ENCODE measurements at regions not wholly inside any gene's neighbourhood (a gene's known extent, or its start where the extent isn't known, plus 50 kb on each side); places are given as distances from the start of the nearest gene placed in this dataset.

DNA sequence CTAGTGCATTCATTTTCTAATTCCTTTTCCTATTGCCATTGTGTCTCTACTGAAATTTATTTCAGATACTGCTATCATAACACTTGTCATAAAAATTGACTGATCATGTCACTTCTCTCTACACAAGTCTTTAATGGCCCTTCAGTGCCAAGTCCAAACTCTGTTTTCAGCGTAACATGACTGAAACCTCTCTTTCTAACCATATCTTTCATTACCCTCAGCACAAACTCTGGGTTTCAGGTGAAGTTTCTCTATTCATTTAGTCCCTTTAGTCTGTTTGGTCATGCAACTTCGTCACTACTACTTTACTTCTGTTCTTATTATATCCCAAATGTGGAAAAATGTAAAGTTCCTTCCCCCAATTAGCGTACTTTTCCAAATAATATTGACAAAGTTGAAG lies 234.9 kb downstream of the OGFRL1 start:
- no peak overlapping the region for H2AFZ ChIP-seq (ENCODE audit: low read depth, low read length)
- no peak overlapping the region for H3K27ac ChIP-seq (ENCODE audit: low read length)
- H3K9me3 ChIP-seq (ENCODE audit: insufficient read depth, low read length) = no peaks in the 10 kb centered on the region
- TF ChIP-seq, protein P1, sequence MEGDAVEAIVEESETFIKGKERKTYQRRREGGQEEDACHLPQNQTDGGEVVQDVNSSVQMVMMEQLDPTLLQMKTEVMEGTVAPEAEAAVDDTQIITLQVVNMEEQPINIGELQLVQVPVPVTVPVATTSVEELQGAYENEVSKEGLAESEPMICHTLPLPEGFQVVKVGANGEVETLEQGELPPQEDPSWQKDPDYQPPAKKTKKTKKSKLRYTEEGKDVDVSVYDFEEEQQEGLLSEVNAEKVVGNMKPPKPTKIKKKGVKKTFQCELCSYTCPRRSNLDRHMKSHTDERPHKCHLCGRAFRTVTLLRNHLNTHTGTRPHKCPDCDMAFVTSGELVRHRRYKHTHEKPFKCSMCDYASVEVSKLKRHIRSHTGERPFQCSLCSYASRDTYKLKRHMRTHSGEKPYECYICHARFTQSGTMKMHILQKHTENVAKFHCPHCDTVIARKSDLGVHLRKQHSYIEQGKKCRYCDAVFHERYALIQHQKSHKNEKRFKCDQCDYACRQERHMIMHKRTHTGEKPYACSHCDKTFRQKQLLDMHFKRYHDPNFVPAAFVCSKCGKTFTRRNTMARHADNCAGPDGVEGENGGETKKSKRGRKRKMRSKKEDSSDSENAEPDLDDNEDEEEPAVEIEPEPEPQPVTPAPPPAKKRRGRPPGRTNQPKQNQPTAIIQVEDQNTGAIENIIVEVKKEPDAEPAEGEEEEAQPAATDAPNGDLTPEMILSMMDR (IDR thresholded peaks at IDR 0.05; ENCODE audit: low read depth, low read length) = no peak
- no peak for TF ChIP-seq EZH2phosphoT487 (IDR thresholded peaks at IDR 0.05; ENCODE audit: low read depth)
- H3K36me3 ChIP-seq (replicated peaks; ENCODE audit: low read depth, low read length) = no peaks in the 10 kb centered on the region
- no peaks in the 10 kb centered on the region for H3K27me3 ChIP-seq (ENCODE audit: low read depth, low read length)
- H3K4me3 ChIP-seq (ENCODE audit: low read length) = no peak overlapping the region
- H3K9ac ChIP-seq (ENCODE audit: low read length) = no peak overlapping the region
- H4K20me1 ChIP-seq (ENCODE audit: insufficient read depth, low read length) = no peaks in the 10 kb centered on the region
- no peaks in the 10 kb centered on the region for H3K79me2 ChIP-seq (ENCODE audit: low read length)
- H3K4me2 ChIP-seq (ENCODE audit: low read length) = no peak overlapping the region
- H3K4me1 ChIP-seq (ENCODE audit: low read length) = no peaks in the 10 kb centered on the region

DNA sequence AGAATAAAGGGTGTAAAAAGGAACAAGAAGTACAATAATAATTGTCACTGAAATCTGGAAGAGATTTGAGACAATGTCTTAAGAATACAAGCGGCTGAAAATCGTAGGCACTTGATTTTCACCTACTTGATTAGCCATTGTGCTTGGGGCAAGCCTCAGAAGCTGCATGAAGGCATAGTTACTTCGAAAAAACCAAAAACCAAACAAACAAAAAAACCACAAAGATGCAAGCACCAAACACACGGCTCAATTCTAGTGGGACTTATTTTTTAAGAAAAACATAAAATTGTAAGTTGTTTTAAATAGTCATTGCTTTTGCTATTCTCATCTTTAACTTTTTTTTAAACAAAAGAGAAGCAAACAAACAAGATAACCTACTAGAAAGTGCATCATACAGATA lies 235.6 kb downstream of the OGFRL1 start:
- Histone ChIP-seq H3K4me1 (ENCODE audit: low read length) (no peaks in the 10 kb centered on the region), H3K4me2 (ENCODE audit: low read length) (no peak overlapping the region), H3K36me3 (replicated peaks; ENCODE audit: low read depth, low read length) (no peaks in the 10 kb centered on the region), H3K27me3 (ENCODE audit: low read depth, low read length) (no peaks in the 10 kb centered on the region), H3K79me2 (ENCODE audit: low read length) (no peaks in the 10 kb centered on the region), H3K9ac (ENCODE audit: low read length) (no peak overlapping the region), H3K27ac (ENCODE audit: low read length) (no peak overlapping the region), H3K9me3 (ENCODE audit: insufficient read depth, low read length) (no peaks in the 10 kb centered on the region), H3K4me3 (ENCODE audit: low read length) (no peak overlapping the region), H2AFZ (ENCODE audit: low read depth, low read length) (no peak overlapping the region), H4K20me1 (ENCODE audit: insufficient read depth, low read length) (no peaks in the 10 kb centered on the region)
- no peak for TF ChIP-seq EZH2phosphoT487 (IDR thresholded peaks at IDR 0.05; ENCODE audit: low read depth)
- TF ChIP-seq, protein P1 (IDR thresholded peaks at IDR 0.05; ENCODE audit: low read depth, low read length) = no peak

DNA sequence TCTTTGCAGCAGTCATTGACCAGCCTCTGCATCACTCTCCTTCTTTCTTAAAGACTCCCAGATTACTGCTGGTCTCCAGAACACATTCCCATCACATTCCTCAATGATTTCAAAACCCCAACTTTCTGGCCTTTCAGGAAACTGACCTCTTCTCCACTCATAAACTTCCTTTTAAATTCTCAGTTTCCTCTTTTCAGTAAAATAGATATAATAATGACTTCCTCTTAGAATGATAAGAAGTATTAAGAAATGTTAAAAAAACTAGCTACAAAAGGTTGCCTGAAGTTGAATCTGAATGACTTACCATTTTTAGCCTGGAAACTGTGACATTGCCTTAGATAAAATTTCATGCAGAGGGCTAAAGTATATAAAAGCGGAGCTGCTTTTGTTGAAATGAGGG lies 239.3 kb downstream of the OGFRL1 start:
- Histone ChIP-seq H3K36me3 (replicated peaks; ENCODE audit: low read depth, low read length) (no peaks in the 10 kb centered on the region), H2AFZ (ENCODE audit: low read depth, low read length) (no peak overlapping the region)
- TF ChIP-seq, protein P1 (IDR thresholded peaks at IDR 0.05; ENCODE audit: low read depth, low read length) = no peak
- no peak for TF ChIP-seq EZH2phosphoT487 (IDR thresholded peaks at IDR 0.05; ENCODE audit: low read depth)

DNA sequence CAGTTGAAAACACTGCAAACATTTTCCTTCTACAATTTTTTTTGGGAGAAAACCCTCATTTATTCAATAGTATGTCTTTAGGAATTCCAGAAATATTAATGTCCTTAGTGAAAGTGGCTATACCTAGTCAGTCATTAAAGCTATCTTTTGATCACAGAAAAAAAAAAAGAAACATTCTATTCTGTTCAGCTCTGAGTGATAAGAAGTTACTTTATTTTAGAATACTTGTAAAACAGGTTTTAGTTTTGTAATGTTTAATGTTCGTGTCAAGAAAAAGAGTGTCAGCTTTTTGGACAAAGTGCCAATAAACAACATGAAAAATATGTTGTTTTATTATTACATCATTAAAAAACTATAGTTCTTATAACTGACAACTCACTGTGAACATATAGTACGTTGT lies 240.4 kb downstream of the OGFRL1 start:
- H3K9ac ChIP-seq (ENCODE audit: low read length) = no peak overlapping the region
- H3K79me2 ChIP-seq (ENCODE audit: low read length) = no peaks in the 10 kb centered on the region
- no peak for TF ChIP-seq EZH2phosphoT487 (IDR thresholded peaks at IDR 0.05; ENCODE audit: low read depth)
- TF ChIP-seq, protein P1 (IDR thresholded peaks at IDR 0.05; ENCODE audit: low read depth, low read length) = no peak
- no peaks in the 10 kb centered on the region for H3K27me3 ChIP-seq (ENCODE audit: low read depth, low read length)
- H3K4me1 ChIP-seq (ENCODE audit: low read length) = no peaks in the 10 kb centered on the region
- no peaks in the 10 kb centered on the region for H3K9me3 ChIP-seq (ENCODE audit: insufficient read depth, low read length)
- H3K36me3 ChIP-seq (replicated peaks; ENCODE audit: low read depth, low read length) = no peaks in the 10 kb centered on the region
- H2AFZ ChIP-seq (ENCODE audit: low read depth, low read length) = no peak overlapping the region
- H3K4me3 ChIP-seq (ENCODE audit: low read length) = no peak overlapping the region
- H4K20me1 ChIP-seq (ENCODE audit: insufficient read depth, low read length) = no peaks in the 10 kb centered on the region
- no peak overlapping the region for H3K4me2 ChIP-seq (ENCODE audit: low read length)
- H3K27ac ChIP-seq (ENCODE audit: low read length) = no peak overlapping the region

More for the DNA sequence above, 239.3 kb downstream of the OGFRL1 start:
- Histone ChIP-seq H3K79me2 (ENCODE audit: low read length) (no peaks in the 10 kb centered on the region), H3K4me1 (ENCODE audit: low read length) (no peaks in the 10 kb centered on the region), H3K27me3 (ENCODE audit: low read depth, low read length) (no peaks in the 10 kb centered on the region), H4K20me1 (ENCODE audit: insufficient read depth, low read length) (no peaks in the 10 kb centered on the region), H3K4me2 (ENCODE audit: low read length) (no peak overlapping the region), H3K27ac (ENCODE audit: low read length) (no peak overlapping the region), H3K9me3 (ENCODE audit: insufficient read depth, low read length) (no peaks in the 10 kb centered on the region), H3K4me3 (ENCODE audit: low read length) (no peak overlapping the region), H3K9ac (ENCODE audit: low read length) (no peak overlapping the region)
